Neural progenitor cell (in vitro differentiated cells): ENCODE measurements at regions not wholly inside any gene's neighbourhood (a gene's known extent, or its start where the extent isn't known, plus 50 kb on each side); places are given as distances from the start of the nearest gene placed in this dataset.

Experiments used
- DNase-seq: peaks from one replicate; pipeline ENCODE4 v3.0.0-alpha.2; 2016; ENCODE audit warnings: low spot score
- H2AFZ ChIP-seq: fragments of 200-600 bp; sonication (generic); replicated peaks from 2 replicates; pipeline ENCODE4 v1.6.1; 2016; ENCODE audit warnings: antibody characterized with exemption
- H3F3A ChIP-seq: fragments of 200-600 bp; sonication (generic); 2 replicates; pipeline ENCODE4 v1.6.1; 2016; ENCODE audit warnings: antibody characterized with exemption, low read depth
- H3K27ac ChIP-seq: fragments of 200-600 bp; sonication (generic); 2 replicates; pipeline ENCODE4 v1.5.1; 2016; ENCODE audit warnings: mild to moderate bottlenecking
- H3K27me3 ChIP-seq: fragments of 200-600 bp; sonication (generic); 2 replicates; pipeline ENCODE4 v1.6.1; 2016; ENCODE audit warnings: mild to moderate bottlenecking, moderate library complexity
- H3K36me3 ChIP-seq: fragments of 200-600 bp; sonication (generic); 2 replicates; pipeline ENCODE4 v1.5.1; 2016
- H3K4me1 ChIP-seq: fragments of 200-600 bp; sonication (generic); 2 replicates; pipeline ENCODE4 v1.6.1; 2016; ENCODE audit warnings: mixed run types
- H3K4me2 ChIP-seq: fragments of 200-600 bp; sonication (generic); 2 replicates; pipeline ENCODE4 v1.6.1; 2016
- H3K4me3 ChIP-seq: fragments of 200-600 bp; sonication (generic); 2 replicates; pipeline ENCODE4 v1.5.1; 2016
- H3K79me2 ChIP-seq: fragments of 200-600 bp; sonication (generic); 2 replicates; pipeline ENCODE4 v1.6.1; 2016; ENCODE audit warnings: low read depth
- H3K9ac ChIP-seq: fragments of 200-600 bp; sonication (generic); 2 replicates; pipeline ENCODE4 v1.6.1; 2016
- H3K9me3 ChIP-seq: fragments of 200-600 bp; sonication (generic); 2 replicates; pipeline ENCODE4 v1.5.1; 2016; ENCODE audit warnings: low read depth
- H4K20me1 ChIP-seq: fragments of 200-600 bp; sonication (generic); 2 replicates; pipeline ENCODE4 v1.6.1; 2016; ENCODE audit warnings: low read depth
- H3K27ac Mint-ChIP-seq: 3 replicates; pipeline ENCODE4 v1.8.0; 2021; ENCODE audit warnings: mixed read lengths
- H3K27me3 Mint-ChIP-seq: 2 replicates; pipeline ENCODE4 v1.8.0; 2022; ENCODE audit warnings: low read depth, mild to moderate bottlenecking, inconsistent platforms, moderate library complexity, mixed read lengths; ENCODE audit not compliant: insufficient read depth
- H3K36me3 Mint-ChIP-seq: 3 replicates; pipeline ENCODE4 v1.8.0; 2021; ENCODE audit warnings: mixed read lengths
- H3K4me1 Mint-ChIP-seq: 3 replicates; pipeline ENCODE4 v1.8.0; 2021; ENCODE audit warnings: mixed read lengths
- H3K4me3 Mint-ChIP-seq: 3 replicates; pipeline ENCODE4 v1.8.0; 2021; ENCODE audit warnings: mild to moderate bottlenecking, moderate library complexity, mixed read lengths
- H3K9me3 Mint-ChIP-seq: 3 replicates; pipeline ENCODE4 v1.8.0; 2020; ENCODE audit warnings: mixed read lengths
- EZH2 ChIP-seq: fragments of 200-600 bp; sonication (generic); IDR thresholded peaks from 2 replicates; pipeline ENCODE4 v1.6.1; 2017; ENCODE audit warnings: antibody characterized with exemption, mild to moderate bottlenecking, moderate library complexity
- EZH2phosphoT487 ChIP-seq: fragments of 200-600 bp; sonication (generic); IDR thresholded peaks from 2 replicates; pipeline ENCODE4 v1.6.1; 2017; ENCODE audit warnings: antibody characterized with exemption
- TF ChIP-seq, protein P1 (sequence below): fragments of 200-600 bp; sonication (generic); IDR thresholded peaks from 2 replicates; pipeline ENCODE4 v1.5.1; 2017; ENCODE audit warnings: antibody characterized with exemption, mild to moderate bottlenecking

DNA sequence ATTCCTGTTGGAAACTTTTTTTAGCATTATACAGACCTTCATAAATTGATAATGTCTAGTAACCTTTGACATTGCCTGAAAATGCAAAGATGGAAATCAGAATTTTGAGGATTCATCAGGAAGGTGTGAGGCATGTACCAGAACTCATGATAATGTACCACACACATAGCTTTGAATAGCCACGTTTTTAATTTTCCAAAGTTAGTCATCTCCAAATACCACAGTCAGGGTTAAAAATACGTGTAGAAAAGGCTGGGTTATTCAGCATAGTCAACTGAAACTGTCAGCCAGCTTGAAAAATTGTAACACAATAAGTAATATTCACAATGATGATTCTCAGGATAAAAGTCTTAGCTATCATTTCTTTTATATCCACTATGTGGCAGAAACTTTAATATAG is 102.0 kb upstream of the THRB start:
- no peaks in the 10 kb centered on the region for H3K36me3 ChIP-seq
- Mint-ChIP-seq H3K9me3 (no peaks in the 10 kb centered on the region), H3K27me3 (peaks cover 2% of the 10 kb centered on the region), H3K4me3 (no peak overlapping the region), H3K36me3 (no peaks in the 10 kb centered on the region), H3K4me1 (peaks cover 4% of the 10 kb centered on the region), H3K27ac (no peak overlapping the region)
- H3K27ac ChIP-seq = no peak overlapping the region
- no peak for DNase-seq
- H3F3A ChIP-seq = no peaks in the 10 kb centered on the region
- H3K4me3 ChIP-seq = no peak overlapping the region
- no peaks in the 10 kb centered on the region for H3K79me2 ChIP-seq
- H3K4me2 ChIP-seq = no peak overlapping the region
- no peaks in the 10 kb centered on the region for H3K27me3 ChIP-seq
- TF ChIP-seq EZH2phosphoT487 = no peak
- no peak for TF ChIP-seq EZH2
- TF ChIP-seq, protein P1, sequence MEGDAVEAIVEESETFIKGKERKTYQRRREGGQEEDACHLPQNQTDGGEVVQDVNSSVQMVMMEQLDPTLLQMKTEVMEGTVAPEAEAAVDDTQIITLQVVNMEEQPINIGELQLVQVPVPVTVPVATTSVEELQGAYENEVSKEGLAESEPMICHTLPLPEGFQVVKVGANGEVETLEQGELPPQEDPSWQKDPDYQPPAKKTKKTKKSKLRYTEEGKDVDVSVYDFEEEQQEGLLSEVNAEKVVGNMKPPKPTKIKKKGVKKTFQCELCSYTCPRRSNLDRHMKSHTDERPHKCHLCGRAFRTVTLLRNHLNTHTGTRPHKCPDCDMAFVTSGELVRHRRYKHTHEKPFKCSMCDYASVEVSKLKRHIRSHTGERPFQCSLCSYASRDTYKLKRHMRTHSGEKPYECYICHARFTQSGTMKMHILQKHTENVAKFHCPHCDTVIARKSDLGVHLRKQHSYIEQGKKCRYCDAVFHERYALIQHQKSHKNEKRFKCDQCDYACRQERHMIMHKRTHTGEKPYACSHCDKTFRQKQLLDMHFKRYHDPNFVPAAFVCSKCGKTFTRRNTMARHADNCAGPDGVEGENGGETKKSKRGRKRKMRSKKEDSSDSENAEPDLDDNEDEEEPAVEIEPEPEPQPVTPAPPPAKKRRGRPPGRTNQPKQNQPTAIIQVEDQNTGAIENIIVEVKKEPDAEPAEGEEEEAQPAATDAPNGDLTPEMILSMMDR = no peak
- H3K9ac ChIP-seq = no peak overlapping the region
- H3K4me1 ChIP-seq = no peaks in the 10 kb centered on the region
- no peak overlapping the region for H2AFZ ChIP-seq
- no peaks in the 10 kb centered on the region for H4K20me1 ChIP-seq
- H3K9me3 ChIP-seq = no peaks in the 10 kb centered on the region

DNA sequence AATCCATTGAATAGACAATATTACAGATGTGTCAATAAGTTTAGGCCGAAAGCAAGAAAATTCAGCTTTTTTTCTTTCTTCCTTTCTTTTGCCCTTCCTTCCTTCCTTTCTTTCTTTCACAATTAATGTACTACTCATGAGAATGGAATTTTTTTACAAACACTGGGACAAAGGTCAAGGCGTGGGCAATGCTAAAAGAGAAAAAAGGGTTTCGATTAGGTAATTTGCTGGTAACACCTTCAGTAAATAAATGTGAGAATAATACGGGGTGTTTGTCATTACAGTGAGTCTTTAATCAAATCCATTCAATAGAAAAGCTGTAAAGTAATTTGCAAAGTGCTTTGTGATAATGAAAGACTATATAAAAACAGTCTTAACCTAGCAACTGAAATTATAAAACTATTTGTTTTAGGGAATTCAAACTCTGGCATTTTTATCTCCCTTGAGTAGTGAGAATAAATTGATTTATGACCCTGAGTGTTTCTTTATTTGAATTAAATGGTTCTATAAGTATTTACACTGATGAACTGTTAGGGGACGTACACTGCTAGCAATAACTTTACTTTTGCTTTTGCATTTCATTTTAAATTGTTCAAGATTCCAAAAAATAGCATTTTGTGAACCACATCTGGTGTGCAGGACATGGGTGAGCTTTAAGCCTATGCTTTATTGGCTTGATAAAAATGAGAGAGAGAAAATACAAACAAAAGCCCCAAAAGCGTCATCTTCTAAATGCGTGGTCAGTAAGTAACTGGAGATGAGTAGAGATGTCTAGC is 104.2 kb upstream of the THRB start:
- H3K4me2 ChIP-seq = no peak overlapping the region
- Mint-ChIP-seq H3K4me3 (no peak overlapping the region), H3K4me1 (no peaks in the 10 kb centered on the region), H3K36me3 (no peaks in the 10 kb centered on the region), H3K9me3 (no peaks in the 10 kb centered on the region), H3K27me3 (no peaks in the 10 kb centered on the region), H3K27ac (no peak overlapping the region)
- H3K4me1 ChIP-seq = no peaks in the 10 kb centered on the region
- H3F3A ChIP-seq = no peaks in the 10 kb centered on the region
- no peak overlapping the region for H3K27ac ChIP-seq
- H3K4me3 ChIP-seq = no peak overlapping the region
- no peaks in the 10 kb centered on the region for H4K20me1 ChIP-seq
- H3K9ac ChIP-seq = no peak overlapping the region
- no peaks in the 10 kb centered on the region for H3K9me3 ChIP-seq
- no peaks in the 10 kb centered on the region for H3K79me2 ChIP-seq
- H2AFZ ChIP-seq = no peak overlapping the region
- H3K27me3 ChIP-seq = no peaks in the 10 kb centered on the region
- TF ChIP-seq EZH2 = no peak
- TF ChIP-seq EZH2phosphoT487 = no peak
- TF ChIP-seq, protein P1 = no peak
- no peak for DNase-seq
- H3K36me3 ChIP-seq = no peaks in the 10 kb centered on the region

DNA sequence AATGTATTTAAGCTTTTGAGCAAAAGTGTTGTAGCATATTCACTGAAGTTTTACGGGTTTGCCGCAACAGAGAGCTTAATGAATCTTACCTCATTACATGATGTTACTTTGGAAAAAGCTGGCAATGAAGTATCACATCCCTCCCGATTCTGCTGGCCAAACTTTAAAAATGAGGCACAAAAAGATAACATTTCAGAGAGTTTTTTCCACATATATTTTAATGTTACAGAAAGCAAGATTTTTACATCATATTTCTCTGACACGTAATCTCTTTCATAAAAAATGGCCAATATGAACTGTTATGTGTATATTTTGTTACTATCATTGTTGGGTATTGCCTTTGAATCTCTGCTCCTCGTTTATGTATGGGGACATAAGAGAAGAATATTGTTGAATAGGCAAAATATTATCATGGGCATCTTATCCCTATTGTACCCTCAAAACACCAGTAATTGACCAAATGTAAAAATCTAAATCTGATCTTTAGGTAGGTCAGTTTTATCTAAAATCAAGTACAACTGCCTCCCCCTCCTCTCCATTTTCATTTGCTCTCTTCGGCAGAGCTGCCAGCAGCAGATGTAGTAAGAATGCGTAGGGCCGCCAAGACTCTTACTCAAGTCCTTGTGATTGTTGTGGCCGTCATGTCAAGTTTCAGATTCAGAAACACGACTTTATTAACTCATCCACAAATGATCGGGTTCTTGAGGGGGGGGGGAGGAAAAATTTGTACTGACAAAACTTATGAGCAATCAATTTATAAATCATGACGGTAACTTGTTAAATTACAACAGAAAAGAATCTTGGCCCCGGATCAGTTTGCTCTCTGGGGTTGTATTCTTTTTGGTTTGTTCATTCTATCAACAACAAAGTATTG is 106.7 kb upstream of the THRB start:
- H4K20me1 ChIP-seq = no peaks in the 10 kb centered on the region
- no peaks in the 10 kb centered on the region for H3K27me3 ChIP-seq
- Mint-ChIP-seq H3K4me3 (no peak overlapping the region), H3K27ac (no peak overlapping the region), H3K36me3 (no peaks in the 10 kb centered on the region), H3K27me3 (no peaks in the 10 kb centered on the region), H3K9me3 (no peaks in the 10 kb centered on the region), H3K4me1 (peaks cover 3% of the 10 kb centered on the region)
- no peaks in the 10 kb centered on the region for H3F3A ChIP-seq
- H3K27ac ChIP-seq = no peak overlapping the region
- H3K9me3 ChIP-seq = no peaks in the 10 kb centered on the region
- no peak for DNase-seq
- no peaks in the 10 kb centered on the region for H3K79me2 ChIP-seq
- H3K9ac ChIP-seq = no peak overlapping the region
- H3K4me3 ChIP-seq = no peak overlapping the region
- no peak overlapping the region for H3K4me2 ChIP-seq
- H3K36me3 ChIP-seq = no peaks in the 10 kb centered on the region
- H2AFZ ChIP-seq = no peak overlapping the region
- no peaks in the 10 kb centered on the region for H3K4me1 ChIP-seq
- TF ChIP-seq, protein P1 = no peak
- no peak for TF ChIP-seq EZH2phosphoT487
- no peak for TF ChIP-seq EZH2
